ENCODE measurements at regions not wholly inside any gene's neighbourhood (a gene's known extent, or its start where the extent isn't known, plus 50 kb on each side); places are given as distances from the start of the nearest gene placed in this dataset.

DNA sequence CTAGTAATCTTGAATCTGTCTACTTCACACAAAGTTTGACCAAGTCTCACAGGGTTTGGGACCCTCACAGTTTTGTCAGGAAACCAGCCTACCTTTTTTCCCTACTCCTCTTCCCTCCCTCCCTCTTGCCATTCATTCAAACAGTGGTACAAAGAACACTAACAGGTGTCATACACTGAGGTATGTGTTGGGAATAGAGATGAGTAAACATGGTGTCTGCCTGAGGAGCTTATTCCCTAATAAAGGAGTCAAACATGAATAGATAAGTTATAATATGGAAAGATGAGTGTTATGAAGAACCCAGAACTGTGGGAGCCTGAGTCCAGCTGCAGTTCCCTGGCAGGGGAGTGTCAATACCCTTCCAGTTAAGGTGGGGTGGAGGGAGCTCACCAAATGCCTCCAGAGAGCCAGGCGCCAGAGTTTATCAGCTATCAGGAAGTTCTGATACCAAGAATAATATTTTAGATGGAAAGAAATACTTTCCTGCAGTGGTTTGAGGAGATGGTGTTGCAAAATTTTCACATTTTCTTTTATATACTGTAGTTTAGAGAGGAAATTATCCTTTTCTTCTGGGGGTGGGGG is 183.4 kb upstream of the NR3C1 start:
- no peak for DNase-seq (ENCODE audit: low spot score)

DNA sequence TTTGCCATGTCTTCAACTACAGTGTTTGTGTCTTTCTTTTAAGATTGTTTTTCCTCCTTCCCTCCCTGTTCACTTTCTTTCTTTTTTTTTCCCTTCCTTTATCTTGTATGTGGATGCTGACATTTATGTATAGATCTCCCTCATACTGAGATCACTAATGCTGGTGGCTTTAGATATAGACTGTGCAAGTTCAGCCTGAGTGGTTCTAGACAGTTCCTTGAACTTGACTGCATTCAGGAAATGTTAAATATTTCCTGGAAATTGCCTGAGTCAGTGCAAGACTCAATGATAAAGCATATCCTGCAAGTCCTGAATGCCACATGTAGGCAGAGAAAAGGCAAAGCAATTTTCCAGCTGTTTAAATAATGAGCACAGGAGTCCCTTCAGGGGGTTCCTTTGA is 182.5 kb upstream of the NR3C1 start:
- DNase-seq (ENCODE audit: low spot score): peak; percentile 85

DNA sequence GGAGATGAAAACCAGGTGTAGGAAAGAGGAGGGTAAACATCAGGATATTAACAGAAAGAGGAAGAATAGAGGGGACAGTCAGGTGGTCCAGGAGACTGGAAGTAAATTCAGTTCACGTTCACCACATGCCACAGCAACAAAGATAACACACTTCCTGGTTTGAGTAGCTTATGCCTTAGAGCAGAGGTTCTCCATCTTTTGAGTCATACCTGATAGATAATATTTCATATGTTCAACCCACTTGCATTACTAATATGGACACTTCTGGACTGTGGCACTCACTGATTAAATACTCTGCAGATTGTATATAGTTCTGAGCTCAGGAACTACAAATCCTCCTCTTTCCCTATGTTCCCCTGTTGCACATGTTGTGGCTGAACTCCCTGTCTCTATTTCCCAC is 179.9 kb upstream of the NR3C1 start:
- DNase-seq (ENCODE audit: low spot score): no peak

DNA sequence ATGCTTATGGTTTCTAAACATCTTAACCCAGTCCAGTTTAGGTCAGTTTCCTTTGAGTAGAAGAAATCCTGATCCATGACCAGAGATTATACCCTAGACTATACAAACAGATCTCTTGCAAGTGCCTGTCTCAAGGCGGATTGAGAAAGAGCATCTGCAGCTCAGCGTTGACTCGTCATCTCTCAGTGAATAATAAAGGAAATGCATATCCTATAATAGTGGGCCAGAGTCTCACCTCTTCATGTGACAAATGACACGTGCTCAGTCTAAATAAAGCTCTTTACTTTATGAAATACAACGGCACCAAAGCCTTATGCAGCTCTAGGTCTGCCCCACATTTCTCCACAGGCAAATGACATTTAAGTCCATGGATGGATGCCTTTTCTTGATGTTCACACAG is 179.4 kb upstream of the NR3C1 start:
- DNase-seq (ENCODE audit: low spot score): peak; percentile 48

DNA sequence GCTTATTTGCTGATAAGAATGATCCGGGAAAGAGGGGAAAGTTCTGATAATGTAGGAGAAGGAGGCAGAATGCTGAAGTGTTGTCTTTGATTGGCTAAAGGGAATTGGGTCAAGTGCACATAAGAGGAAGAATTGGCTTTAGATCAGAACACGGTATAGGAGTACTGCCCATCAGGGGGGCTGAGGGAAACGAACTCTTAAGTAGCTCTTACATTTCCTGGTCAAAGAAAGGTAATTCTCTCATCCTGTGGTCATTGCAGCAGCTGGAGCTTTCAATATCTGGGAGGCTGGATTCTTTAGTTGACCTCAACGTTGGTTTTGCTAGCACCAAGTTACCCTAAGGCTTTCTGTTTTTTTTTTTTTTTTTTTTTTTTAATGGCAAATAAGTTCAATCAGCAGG is 178.7 kb upstream of the NR3C1 start:
- no peak for DNase-seq (ENCODE audit: low spot score)

DNA sequence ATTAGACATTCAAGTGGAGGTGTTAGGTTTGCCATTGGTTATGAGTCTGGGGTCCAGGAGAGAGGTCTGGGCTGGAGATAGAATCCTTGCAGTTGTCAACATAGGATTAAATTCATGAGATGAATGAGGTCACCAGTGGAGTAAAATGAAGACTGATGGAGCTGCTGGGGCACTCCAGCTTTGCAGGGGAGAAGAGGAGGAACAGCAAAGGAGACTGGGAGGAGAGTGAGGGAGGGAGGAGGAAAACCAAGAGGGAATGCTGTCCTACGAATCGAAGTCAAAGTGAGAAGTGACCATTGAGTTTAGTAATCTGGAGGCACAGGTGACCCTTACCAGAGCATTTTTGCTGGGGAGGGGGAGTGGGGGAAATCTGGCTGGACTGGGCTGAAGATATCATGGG is 178.2 kb upstream of the NR3C1 start:
- no peak for DNase-seq (ENCODE audit: low spot score)

DNA sequence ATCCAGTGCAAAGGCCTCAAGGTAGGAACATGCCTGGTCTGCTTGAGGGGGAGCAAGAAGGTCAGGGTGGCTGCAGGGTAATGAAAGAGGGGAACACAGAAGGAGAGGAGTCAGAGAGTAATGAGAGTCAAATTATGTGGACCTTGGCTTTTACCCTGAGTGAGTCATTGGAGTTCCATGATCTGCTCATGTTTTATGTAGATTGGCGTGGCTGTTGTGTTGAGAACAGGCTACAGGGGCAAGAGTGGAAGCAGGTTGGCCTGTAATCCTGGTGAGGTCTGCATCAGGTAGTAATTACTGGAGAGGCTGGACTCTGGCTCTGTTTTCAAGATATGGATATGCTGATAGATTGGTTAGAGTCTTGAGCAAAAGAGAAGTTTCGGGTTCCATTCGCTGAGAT is 177.7 kb upstream of the NR3C1 start:
- DNase-seq (ENCODE audit: low spot score): no peak

GRCh38 chr5:143576711-143577484 is 173.4 kb upstream of the NR3C1 start:
- DNase-seq (ENCODE audit: low spot score): no peak

- no peak for DNase-seq (ENCODE audit: low spot score)
Observed at GRCh38 chr5:143575286-143575685, 171.8 kb upstream of the NR3C1 start.

DNA sequence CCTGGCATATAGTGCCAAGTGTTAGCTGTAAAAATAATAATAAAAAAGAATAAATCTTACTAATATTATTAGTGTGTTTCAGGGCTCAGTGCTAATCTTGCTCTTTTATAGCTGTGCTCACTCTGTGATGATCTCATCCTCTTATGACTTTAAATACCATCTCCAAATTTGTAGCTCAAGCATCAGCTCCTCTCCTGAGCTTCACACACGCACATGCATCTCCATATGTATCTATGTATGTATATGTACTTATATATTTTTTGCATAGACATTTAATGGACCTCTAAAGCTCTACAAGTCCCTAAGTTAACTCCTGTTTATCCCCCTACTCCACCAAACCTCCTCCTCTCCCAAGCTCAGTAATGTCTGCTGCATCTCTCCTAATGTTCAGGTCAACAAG is 170.8 kb upstream of the NR3C1 start:
- no peak for DNase-seq (ENCODE audit: low spot score)

GRCh38 chr5:143573568-143574170 is 170.2 kb upstream of the NR3C1 start:
- DNase-seq (ENCODE audit: low spot score): no peak

- DNase-seq (ENCODE audit: low spot score): no peak
Observed at GRCh38 chr5:143572671-143573070, 169.2 kb upstream of the NR3C1 start.

GRCh38 chr5:143571642-143572624 is 168.4 kb upstream of the NR3C1 start:
- no peak for DNase-seq (ENCODE audit: low spot score)

- no peak for DNase-seq (ENCODE audit: low spot score)
Observed at GRCh38 chr5:143570989-143571388, 167.5 kb upstream of the NR3C1 start.

- no peak for DNase-seq (ENCODE audit: low spot score)
Observed at GRCh38 chr5:143569722-143570567, 166.5 kb upstream of the NR3C1 start.

DNA sequence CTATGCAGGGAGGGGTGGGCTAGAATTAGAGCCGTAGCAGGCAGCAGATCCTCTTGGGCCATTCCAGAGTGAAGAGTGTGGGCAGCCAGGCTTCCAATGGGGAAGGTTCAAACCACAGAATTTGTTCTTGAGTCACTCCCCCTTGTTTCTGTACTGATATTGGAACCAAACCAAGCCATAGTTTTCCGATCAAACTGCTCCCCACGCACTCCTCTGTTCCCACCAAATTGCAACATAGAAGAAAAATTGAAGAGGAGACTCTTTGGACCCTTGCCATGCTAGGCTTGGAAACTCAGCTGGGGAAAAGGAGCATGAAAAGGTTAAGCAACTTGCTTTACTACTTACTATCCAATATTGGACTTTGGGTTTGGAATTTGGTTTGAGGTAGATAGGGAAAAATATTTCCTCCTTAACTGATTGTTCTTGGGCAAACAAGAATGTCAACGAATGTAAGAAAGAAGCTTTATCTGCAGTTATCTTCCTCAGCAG is 165.8 kb upstream of the NR3C1 start:
- DNase-seq (ENCODE audit: low spot score): no peak

GRCh38 chr5:143567583-143568504 is 164.4 kb upstream of the NR3C1 start:
- no peak for DNase-seq (ENCODE audit: low spot score)

DNA sequence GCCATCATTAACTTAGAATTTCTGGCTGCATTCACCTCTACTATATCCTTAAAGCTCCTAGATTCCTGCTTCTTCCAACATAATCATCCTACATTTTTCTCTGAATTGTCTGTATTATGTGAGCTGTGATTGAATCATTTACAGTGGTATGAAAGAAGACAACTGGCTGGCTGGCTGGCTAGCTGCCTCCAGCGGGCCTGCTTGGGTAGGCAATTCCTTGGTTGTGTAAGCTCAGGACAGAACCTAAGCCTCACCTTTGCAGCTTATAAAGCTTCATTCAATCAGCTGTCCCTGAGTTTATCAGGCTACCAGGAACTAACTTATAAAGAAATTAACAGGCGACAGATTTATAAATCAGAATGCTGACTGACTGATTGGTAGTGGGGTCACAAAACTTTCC is 162.7 kb upstream of the NR3C1 start:
- DNase-seq (ENCODE audit: low spot score): no peak

GRCh38 chr5:143564417-143564816 is 160.9 kb upstream of the NR3C1 start:
- DNase-seq (ENCODE audit: low spot score): no peak

- no peak for DNase-seq (ENCODE audit: low spot score)
Observed at GRCh38 chr5:143562935-143563334, 159.4 kb upstream of the NR3C1 start.
